PC-3 (cell line): ENCODE measurements at regions not wholly inside any gene's neighbourhood (a gene's known extent, or its start where the extent isn't known, plus 50 kb on each side); places are given as distances from the start of the nearest gene placed in this dataset.

ENCODE experiments used
- ATAC-seq: fragments of 200-7000 bp; cut with Tn5 transposase; 2 replicates; pipeline ENCODE4 v1.9.1; 2020; ENCODE audit warnings: mild to moderate bottlenecking, moderate library complexity
- BruUV-seq: library from RNA; stranded (reverse); fragments of 400-500 nt; replicated peaks from 2 replicates; lab custom pipeline; 2021; lab: Mats Ljungman, UMichigan
- CTCF ChIA-PET: fragments of 300-600 bp; sonication (Branson Sonifier 250); formaldehyde crosslinking; loops from one replicate; lab custom pipeline; 2022; ENCODE audit warnings: antibody characterized with exemption; lab: Charles Lee
- POLR2A ChIA-PET: fragments of 300-600 bp; sonication (Branson Sonifier 250); formaldehyde crosslinking; loops from one replicate; lab custom pipeline; 2022; ENCODE audit warnings: antibody characterized with exemption; ENCODE audit not compliant: unreplicated experiment; lab: Charles Lee
- DNase-seq: peaks from one replicate; pipeline ENCODE4 v3.0.0-alpha.2; 2015
- H2AFZ ChIP-seq: fragments of 300-600 bp; sonication (generic); 2 replicates; pipeline ENCODE4 v1.6.0; 2016; ENCODE audit warnings: antibody characterized with exemption, low read length
- H3F3A ChIP-seq: fragments of 300-600 bp; sonication (generic); one replicate; pipeline ENCODE4 v1.6.0; 2017; ENCODE audit warnings: antibody characterized with exemption, low read length, control low read depth, mild to moderate bottlenecking; ENCODE audit not compliant: unreplicated experiment
- H3K27ac ChIP-seq: fragments of 300-600 bp; sonication (generic); 2 replicates; pipeline ENCODE4 v1.5.1; 2016; ENCODE audit warnings: mild to moderate bottlenecking, low read length
- H3K27me3 ChIP-seq: fragments of 300-600 bp; sonication (generic); 2 replicates; pipeline ENCODE4 v1.6.1; 2016; ENCODE audit warnings: low read length, mixed read lengths
- H3K36me3 ChIP-seq: fragments of 300-600 bp; sonication (generic); 2 replicates; pipeline ENCODE4 v1.6.1; 2016; ENCODE audit warnings: low read depth, mixed run types, low read length, mixed read lengths
- H3K4me1 ChIP-seq: fragments of 300-600 bp; sonication (generic); 2 replicates; pipeline ENCODE4 v1.5.1; 2016; ENCODE audit warnings: low read length; ENCODE audit not compliant: insufficient read depth
- H3K4me2 ChIP-seq: fragments of 300-600 bp; sonication (generic); 2 replicates; pipeline ENCODE4 v1.6.0; 2016; ENCODE audit warnings: low read length
- H3K4me3 ChIP-seq: fragments of 300-600 bp; sonication (generic); 2 replicates; pipeline ENCODE4 v1.5.1; 2016; ENCODE audit warnings: mild to moderate bottlenecking, low read length, mixed read lengths
- H3K79me2 ChIP-seq: fragments of 300-600 bp; sonication (generic); 2 replicates; pipeline ENCODE4 v1.6.1; 2017; ENCODE audit warnings: low read length, mixed read lengths
- H3K9ac ChIP-seq: fragments of 300-600 bp; sonication (generic); 2 replicates; pipeline ENCODE4 v1.6.0; 2016; ENCODE audit warnings: mild to moderate bottlenecking, low read length
- H3K9me2 ChIP-seq: fragments of 300-600 bp; sonication (generic); replicated peaks from 2 replicates; pipeline ENCODE4 v1.6.1; 2016; ENCODE audit warnings: mixed run types, low read length, mixed read lengths
- H3K9me3 ChIP-seq: fragments of 300-600 bp; sonication (generic); 2 replicates; pipeline ENCODE4 v1.6.1; 2016; ENCODE audit warnings: low read length, mixed read lengths
- H4K20me1 ChIP-seq: fragments of 300-600 bp; sonication (generic); 2 replicates; pipeline ENCODE4 v1.6.1; 2016; ENCODE audit warnings: low read length, mixed read lengths
- EZH2 ChIP-seq: fragments of 300-600 bp; sonication (generic); IDR thresholded peaks from one replicate; pipeline ENCODE4 v1.6.1; 2017; ENCODE audit warnings: antibody characterized with exemption, mild to moderate bottlenecking, low read length; ENCODE audit not compliant: unreplicated experiment
- EZH2phosphoT487 ChIP-seq: fragments of 300-600 bp; sonication (generic); IDR thresholded peaks from 2 replicates; pipeline ENCODE4 v1.6.1; 2018; ENCODE audit warnings: mild to moderate bottlenecking, antibody characterized with exemption, low read length, borderline replicate concordance
- intact Hi-C: fragments of 100-400 bp; cut with micrococcal nuclease; formaldehyde crosslinking; loops from 2 replicates; pipeline ENCODE4 v1.9.0; 2023
- TF ChIP-seq, protein P1 (sequence below): fragments of 300-600 bp; sonication (generic); conservative IDR thresholded peaks from 2 replicates; pipeline ENCODE4 v1.5.1; 2017; ENCODE audit warnings: antibody characterized with exemption, low read depth, mild to moderate bottlenecking, low read length

DNA sequence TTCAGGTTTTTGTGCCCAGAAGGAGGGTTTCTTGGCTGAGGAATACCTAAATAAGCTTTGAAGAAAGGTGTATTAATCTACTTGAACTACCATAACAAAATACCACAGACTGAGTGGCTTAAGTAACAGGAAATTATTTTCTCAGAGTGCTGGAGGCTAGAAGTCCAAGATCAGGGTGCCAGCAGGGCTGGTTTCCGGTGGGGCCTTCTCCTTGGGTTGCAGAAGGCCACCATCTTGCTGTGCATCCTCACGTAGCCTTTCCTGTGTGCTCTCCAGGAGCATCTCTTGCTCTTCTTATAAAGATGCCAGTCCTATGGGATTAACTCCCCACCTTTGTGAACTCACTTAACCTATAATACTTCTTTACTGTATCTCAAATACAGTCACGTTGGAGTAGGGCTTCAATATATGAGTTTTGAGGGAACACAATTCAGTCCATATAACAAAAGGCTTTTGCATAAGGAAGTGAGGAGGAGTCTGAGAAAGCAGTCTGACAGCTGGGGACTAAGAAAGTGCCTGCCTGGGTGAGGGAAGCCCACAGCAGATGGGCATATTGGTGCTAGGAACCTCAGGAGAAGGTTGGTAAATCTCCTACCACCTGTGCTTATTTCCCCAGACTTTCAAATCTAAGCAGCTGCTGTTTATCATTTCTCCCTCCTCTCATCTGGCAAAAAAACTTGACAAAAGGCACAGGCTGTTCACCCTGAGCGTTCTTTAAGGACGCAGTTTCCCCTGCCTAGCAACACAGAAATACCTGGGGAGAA lies 89.6 kb upstream of the CBLB start:
- no peaks in the 10 kb centered on the region for H3F3A ChIP-seq
- no peaks in the 10 kb centered on the region for H3K27me3 ChIP-seq
- no peak overlapping the region for H3K4me3 ChIP-seq
- no TSS peak for BruUV-seq
- TF ChIP-seq EZH2 (no peak), EZH2phosphoT487 (no peak)
- TF ChIP-seq, protein P1, sequence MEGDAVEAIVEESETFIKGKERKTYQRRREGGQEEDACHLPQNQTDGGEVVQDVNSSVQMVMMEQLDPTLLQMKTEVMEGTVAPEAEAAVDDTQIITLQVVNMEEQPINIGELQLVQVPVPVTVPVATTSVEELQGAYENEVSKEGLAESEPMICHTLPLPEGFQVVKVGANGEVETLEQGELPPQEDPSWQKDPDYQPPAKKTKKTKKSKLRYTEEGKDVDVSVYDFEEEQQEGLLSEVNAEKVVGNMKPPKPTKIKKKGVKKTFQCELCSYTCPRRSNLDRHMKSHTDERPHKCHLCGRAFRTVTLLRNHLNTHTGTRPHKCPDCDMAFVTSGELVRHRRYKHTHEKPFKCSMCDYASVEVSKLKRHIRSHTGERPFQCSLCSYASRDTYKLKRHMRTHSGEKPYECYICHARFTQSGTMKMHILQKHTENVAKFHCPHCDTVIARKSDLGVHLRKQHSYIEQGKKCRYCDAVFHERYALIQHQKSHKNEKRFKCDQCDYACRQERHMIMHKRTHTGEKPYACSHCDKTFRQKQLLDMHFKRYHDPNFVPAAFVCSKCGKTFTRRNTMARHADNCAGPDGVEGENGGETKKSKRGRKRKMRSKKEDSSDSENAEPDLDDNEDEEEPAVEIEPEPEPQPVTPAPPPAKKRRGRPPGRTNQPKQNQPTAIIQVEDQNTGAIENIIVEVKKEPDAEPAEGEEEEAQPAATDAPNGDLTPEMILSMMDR: no peak
- intact Hi-C loops: no loop called here
- H3K4me2 ChIP-seq: peak overlapping the region; percentile 16; the same call in 1 of the 2 replicates
- no peaks in the 10 kb centered on the region for H3K9me2 ChIP-seq
- H3K9ac ChIP-seq: no peak overlapping the region
- H3K4me1 ChIP-seq: peaks cover 48% of the 10 kb centered on the region
- H3K79me2 ChIP-seq: no peaks in the 10 kb centered on the region
- H3K9me3 ChIP-seq: no peaks in the 10 kb centered on the region
- peak overlapping the region; percentile 60 for H2AFZ ChIP-seq
- ChIA-PET POLR2A (no interaction called here), CTCF (interaction anchor here (0.7 kb wide), 1 partner anchor 319 kb away, joined by 3 read pairs; no protein-coding TSS in a partner anchor)
- peak overlapping the region; percentile 46 for H3K27ac ChIP-seq
- no peaks in the 10 kb centered on the region for H4K20me1 ChIP-seq
- ATAC-seq (no peak), DNase-seq (no peak)
- no peaks in the 10 kb centered on the region for H3K36me3 ChIP-seq

DNA sequence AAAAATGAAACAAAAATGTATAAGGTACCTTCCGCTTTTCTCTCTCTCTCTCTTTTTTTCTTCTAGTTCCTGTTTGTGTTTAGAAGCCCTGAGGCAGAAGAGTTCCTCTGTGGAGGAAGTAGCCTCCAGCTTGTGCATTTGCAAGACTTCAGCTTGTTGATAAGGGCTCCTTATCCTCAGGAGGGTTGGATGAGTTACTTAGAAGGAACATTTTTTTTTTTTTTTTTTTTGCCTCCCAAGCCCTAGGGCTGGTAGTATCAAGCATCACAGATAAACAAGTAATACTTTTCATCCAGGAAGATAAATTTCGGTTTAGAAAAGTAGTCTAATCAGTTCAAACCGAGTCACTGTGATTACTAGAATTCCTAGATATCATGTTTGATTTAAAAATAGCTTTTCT lies 91.0 kb upstream of the CBLB start:
- Histone ChIP-seq H3K79me2 (no peaks in the 10 kb centered on the region), H3K4me3 (no peak overlapping the region), H4K20me1 (no peaks in the 10 kb centered on the region), H2AFZ (no peak overlapping the region), H3K9me3 (no peaks in the 10 kb centered on the region), H3K36me3 (no peaks in the 10 kb centered on the region), H3K27me3 (no peaks in the 10 kb centered on the region), H3K4me2 (no peak overlapping the region), H3K9me2 (no peaks in the 10 kb centered on the region), H3K9ac (no peak overlapping the region), H3K4me1 (peaks cover 36% of the 10 kb centered on the region), H3F3A (no peaks in the 10 kb centered on the region), H3K27ac (no peak overlapping the region)
- ChIA-PET POLR2A (no interaction called here), CTCF (no interaction called here)
- no peak for ATAC-seq
- BruUV-seq: no TSS peak
- intact Hi-C loops: loop anchor here (10.0 kb wide), 1 partner anchor 275 kb away; no protein-coding TSS in a partner anchor
- TF ChIP-seq EZH2phosphoT487 (no peak), EZH2 (no peak)
- TF ChIP-seq, protein P1: no peak
- DNase-seq: no peak

DNA sequence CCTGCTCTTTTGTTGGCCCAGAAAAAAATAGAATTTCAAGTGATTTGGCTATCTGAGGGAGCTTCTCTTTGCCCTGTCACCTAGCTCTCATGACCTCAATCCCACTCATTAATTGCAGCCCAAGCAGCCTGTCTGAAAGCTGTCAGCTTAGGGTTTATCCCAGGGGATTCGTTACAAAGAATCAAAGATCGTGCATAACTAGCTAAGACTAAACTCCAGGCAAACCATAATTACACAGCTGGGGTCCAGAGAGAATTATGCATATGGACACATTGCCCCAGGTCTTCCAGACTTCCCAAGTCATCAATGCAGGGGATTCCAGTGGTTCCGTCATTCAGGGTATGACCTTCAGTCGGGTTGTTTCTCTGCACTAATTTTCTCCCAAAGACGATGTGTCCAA lies 91.6 kb upstream of the CBLB start:
- ChIA-PET POLR2A (no interaction called here), CTCF (no interaction called here)
- no peak for DNase-seq

More for the DNA sequence above, 91.6 kb upstream of the CBLB start:
- H3K4me2 ChIP-seq: no peak overlapping the region
- H3K4me3 ChIP-seq: no peak overlapping the region
- H3K27me3 ChIP-seq: no peaks in the 10 kb centered on the region
- H3K36me3 ChIP-seq: no peaks in the 10 kb centered on the region
- H3F3A ChIP-seq: no peaks in the 10 kb centered on the region
- intact Hi-C loops: loop anchor here (10.0 kb wide), 1 partner anchor 276 kb away; no protein-coding TSS in a partner anchor
- H3K79me2 ChIP-seq: no peaks in the 10 kb centered on the region
- TF ChIP-seq, protein P1: no peak
- TF ChIP-seq EZH2 (no peak), EZH2phosphoT487 (no peak)
- H3K9me3 ChIP-seq: no peaks in the 10 kb centered on the region
- H4K20me1 ChIP-seq: no peaks in the 10 kb centered on the region
- no peak for ATAC-seq
- peaks cover 37% of the 10 kb centered on the region for H3K4me1 ChIP-seq
- no TSS peak for BruUV-seq
- H3K27ac ChIP-seq: no peak overlapping the region
- no peak overlapping the region for H3K9ac ChIP-seq
- H2AFZ ChIP-seq: no peak overlapping the region
- no peaks in the 10 kb centered on the region for H3K9me2 ChIP-seq
